ENCODE measurements at regions not wholly inside any gene's neighbourhood (a gene's known extent, or its start where the extent isn't known, plus 50 kb on each side); places are given as distances from the start of the nearest gene placed in this dataset.
"Not testable (repeated sequence)": the region's sequence is repeated elsewhere in the genome, so short reads cannot be mapped to it uniquely, and the experiment has no call there.

GRCh38 chr13:22965858-22966239 lies 214.9 kb upstream of the SGCG start:
- TF ChIP-seq, protein P1, sequence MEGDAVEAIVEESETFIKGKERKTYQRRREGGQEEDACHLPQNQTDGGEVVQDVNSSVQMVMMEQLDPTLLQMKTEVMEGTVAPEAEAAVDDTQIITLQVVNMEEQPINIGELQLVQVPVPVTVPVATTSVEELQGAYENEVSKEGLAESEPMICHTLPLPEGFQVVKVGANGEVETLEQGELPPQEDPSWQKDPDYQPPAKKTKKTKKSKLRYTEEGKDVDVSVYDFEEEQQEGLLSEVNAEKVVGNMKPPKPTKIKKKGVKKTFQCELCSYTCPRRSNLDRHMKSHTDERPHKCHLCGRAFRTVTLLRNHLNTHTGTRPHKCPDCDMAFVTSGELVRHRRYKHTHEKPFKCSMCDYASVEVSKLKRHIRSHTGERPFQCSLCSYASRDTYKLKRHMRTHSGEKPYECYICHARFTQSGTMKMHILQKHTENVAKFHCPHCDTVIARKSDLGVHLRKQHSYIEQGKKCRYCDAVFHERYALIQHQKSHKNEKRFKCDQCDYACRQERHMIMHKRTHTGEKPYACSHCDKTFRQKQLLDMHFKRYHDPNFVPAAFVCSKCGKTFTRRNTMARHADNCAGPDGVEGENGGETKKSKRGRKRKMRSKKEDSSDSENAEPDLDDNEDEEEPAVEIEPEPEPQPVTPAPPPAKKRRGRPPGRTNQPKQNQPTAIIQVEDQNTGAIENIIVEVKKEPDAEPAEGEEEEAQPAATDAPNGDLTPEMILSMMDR (IDR thresholded peaks at IDR 0.05), result not testable (repeated sequence)
- not testable (repeated sequence) for TF ChIP-seq ZFX (IDR thresholded peaks at IDR 0.05; ENCODE audit: borderline replicate concordance)

All from 22Rv1 (cell line).